Embryonic facial prominence (tissue), 1 donor: ENCODE measurements at regions not wholly inside any gene's neighbourhood (a gene's known extent, or its start where the extent isn't known, plus 50 kb on each side); places are given as distances from the start of the nearest gene placed in this dataset.
"Not testable (repeated sequence)": the region's sequence is repeated elsewhere in the genome, so short reads cannot be mapped to it uniquely, and the experiment has no call there.

Experiments used
- DNase-seq: peaks from one replicate; pipeline ENCODE4 v3.0.0-alpha.2; 2016; ENCODE audit errors: extremely low spot score

DNA sequence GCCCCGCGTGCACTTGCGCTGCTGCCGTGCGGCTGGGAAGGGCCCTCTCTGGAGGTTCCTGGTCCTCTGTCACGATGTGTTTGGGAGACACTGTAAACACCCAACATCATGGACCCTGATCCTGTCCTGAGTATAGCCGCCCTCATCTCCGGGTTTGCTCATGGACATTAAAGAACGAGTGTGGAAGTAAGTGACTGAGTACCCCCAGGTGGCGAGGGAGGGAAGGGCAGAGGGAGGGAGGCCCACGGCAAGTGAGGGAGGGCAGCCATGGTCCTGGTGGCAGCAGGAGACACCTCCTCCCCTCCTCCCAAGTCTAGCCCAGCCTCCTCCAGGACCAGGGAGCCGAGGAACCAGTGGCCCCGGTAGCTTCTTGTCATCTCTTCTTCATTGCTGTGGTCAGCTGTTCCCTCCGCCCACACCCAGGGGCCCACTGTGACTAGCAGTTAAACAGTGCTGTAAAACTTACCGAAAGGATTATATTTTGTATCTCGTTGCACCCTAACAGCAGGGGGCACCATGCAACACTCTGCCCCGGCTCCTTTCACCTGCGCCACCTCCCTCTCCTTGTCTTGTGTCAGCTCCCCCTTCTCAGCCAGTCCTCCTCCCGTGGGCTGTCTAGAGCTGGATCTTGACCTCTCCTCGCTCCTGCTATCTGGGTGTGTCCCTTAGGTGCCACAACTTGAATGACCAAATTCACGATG, 566.5 kb upstream of the B3GAT1 start:
- no peak for DNase-seq

DNA sequence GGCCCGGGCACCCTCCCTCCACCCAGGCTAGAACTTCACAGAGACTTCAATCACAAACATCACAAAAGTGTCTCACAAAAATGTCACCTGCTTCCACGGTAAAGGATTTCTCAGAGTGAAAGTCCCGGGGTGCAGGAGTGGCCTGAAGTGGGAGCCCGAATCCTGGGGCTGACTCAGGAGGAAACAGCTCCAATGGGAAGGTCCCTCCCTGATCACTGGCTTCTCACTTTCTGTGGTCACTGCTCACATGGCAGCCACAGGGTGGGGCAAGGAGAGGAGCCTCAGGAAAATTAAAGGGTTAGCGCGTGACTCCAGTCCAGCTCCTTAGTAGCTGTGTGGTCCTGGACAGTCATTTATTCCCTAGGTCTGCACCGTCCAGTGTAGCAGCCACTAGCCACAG, 564.5 kb upstream of the B3GAT1 start:
- no peak for DNase-seq

DNA sequence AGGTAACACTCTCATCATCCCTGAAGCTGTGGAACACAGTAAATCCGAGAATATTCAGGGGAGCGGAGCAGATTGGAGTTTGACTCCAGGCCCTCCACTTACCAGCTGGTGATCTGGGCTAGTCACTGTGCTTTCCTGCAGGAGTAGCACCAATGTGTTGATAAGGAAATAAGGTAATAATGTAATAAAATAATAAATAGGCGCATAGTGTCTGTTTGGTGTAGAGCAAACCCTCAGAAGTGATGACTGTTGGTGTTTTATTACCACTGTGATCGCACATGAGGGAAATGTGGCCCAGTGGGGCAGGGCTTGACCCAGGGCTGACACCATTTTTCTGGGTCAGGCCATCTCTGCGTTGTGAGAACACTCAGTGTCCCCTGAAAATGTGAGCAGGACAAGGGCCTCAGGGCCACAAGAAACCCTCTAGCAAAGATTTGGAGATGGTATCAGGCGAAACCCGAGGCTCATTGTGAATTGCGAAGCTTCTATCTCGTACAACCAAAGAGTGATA, 563.9 kb upstream of the B3GAT1 start:
- DNase-seq, result no peak

DNA sequence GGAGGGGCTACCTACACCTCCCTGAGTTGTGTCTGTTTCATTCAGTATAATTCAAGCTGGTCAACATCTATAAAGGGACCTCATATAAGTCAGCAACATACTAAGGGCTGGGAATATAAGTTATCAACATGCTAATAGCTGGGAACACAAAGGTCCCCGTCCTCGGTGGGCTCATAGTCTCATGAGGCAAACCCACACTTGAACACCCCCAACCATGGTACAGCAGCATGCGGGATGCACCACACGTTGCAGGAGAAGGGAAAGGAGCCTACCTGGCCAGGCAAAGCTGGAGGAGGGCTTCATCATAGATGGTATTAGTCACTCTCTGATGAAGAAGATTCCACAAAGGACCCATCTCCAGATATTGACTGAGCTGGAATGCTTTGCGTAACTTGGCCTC, 561.8 kb upstream of the B3GAT1 start:
- DNase-seq, result no peak

DNA sequence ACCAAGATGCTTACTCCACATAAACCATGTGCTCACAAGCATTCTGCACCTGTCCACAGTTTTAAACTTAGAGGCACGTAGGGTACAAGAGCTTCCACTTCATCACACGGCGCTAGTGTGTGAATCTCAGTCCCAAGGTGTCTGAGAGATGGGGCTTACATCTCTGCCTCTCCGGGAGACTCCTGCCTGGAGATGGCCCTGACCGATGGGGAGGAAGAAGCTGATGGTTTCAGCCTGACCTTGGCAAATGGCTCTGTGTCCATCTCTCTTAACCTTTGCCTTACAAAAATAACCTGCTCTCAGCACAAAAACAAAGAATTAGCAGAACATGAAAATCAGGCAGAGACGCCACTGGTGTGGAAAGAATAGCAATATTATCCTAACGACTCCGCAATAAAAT, 559.3 kb upstream of the B3GAT1 start:
- DNase-seq, result no peak

DNA sequence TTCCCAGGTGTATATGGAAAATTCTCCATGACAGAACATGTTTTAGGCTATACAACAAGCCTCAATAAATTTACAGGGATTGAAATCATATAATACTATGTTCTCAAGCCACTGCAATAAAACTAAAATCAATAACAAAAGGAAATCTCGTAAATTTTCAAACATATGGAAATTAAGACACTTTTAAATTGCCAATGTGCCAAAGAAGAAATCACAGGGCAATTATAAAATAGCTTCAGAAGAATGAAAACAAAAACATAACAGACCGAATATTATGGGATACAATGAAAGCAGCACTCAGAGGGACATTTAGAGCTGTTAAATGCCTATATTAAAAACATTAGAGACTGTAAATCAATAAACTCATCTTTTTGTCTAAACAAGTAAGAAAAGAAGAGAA, 555.7 kb upstream of the B3GAT1 start:
- DNase-seq, result no peak

DNA sequence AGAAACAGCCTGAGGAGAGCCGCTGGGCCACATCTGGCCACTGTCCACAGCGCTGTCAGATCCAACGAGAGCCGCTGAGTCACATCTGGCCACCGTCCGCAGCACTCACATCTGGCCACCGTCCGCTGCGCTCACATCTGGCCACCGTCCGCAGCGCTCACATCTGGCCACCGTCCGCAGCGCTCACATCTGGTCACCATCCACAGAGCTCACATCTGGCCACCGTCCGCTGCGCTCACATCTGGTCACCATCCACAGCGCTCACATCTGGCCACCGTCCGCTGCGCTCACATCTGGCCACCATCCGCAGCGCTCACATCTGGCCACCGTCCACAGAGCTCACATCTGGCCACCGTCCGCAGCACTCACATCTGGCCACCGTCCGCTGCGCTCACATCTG, 549.3 kb upstream of the B3GAT1 start:
- not testable (repeated sequence) for DNase-seq

DNA sequence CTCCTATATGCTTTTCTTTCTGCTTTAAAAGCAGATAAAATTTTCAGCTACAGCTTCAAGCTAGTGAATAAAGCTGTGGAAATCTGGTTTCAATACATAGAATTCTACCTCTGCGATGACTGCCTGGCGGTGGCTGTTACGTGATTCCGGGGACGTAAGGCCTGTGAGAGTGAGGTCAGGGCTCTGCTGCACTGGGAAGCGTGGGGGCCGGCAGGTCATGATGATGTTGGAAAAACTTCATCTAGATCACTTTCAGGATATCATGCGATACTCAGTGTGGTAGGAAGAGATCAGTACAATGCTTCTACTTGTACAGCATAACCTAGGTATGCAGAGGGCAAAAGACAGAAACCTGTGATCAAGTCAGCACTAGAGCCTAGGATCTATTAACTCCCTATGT, 546.8 kb upstream of the B3GAT1 start:
- no peak for DNase-seq

DNA sequence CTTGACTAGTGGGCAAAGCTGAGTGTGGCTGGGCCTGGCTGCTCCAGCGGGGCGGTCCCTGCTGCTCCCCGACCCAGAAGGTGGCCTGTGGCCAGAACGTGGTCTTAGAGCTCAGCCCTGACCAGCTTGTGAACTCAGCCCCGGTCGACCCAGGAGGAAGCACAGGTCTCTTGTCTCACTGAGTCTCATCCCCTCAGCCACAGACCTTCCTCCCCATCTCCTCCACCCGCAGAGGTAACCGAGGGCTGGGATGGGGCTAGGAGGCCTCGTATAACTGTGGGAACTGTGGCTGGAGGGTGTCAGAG, 546.2 kb upstream of the B3GAT1 start:
- DNase-seq, result no peak

DNA sequence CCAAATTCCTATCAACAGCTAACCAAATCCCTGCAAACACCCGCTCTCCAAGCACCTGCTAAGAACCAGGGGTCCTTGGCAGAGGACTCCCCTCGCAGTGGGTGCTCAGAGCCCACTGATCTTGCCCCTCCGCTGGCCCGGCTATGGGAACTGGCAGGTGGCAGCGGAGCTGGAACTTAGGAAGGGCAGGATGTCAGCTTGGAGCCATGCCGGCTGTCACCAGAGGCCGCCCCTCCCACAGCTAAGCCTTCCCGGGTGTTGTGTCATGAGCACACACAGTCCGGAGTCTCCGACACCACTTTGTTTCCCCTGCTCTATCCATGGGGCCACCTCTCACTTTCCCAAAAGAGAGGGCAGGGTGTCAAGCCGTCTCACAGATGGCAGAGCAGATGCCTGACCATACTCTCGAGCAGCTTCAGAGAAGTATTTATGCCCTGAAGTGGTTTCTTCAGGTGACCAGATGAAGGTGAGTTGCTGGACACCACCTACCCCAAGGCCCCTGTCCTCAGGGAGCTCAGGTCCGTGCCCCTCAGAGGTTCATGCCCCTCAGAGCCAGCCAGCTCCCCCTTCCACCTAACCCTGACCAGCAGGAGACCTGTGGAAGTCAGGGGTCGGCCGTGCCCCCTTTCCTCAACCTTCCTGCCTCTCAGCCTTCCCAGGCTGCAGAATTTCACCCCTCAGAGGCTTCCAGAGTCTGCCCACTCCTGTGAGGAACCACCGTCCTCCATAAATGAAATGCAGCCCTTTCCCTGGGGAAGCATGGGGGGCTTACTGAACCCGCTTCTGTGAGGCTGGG, 545.7 kb upstream of the B3GAT1 start:
- no peak for DNase-seq

DNA sequence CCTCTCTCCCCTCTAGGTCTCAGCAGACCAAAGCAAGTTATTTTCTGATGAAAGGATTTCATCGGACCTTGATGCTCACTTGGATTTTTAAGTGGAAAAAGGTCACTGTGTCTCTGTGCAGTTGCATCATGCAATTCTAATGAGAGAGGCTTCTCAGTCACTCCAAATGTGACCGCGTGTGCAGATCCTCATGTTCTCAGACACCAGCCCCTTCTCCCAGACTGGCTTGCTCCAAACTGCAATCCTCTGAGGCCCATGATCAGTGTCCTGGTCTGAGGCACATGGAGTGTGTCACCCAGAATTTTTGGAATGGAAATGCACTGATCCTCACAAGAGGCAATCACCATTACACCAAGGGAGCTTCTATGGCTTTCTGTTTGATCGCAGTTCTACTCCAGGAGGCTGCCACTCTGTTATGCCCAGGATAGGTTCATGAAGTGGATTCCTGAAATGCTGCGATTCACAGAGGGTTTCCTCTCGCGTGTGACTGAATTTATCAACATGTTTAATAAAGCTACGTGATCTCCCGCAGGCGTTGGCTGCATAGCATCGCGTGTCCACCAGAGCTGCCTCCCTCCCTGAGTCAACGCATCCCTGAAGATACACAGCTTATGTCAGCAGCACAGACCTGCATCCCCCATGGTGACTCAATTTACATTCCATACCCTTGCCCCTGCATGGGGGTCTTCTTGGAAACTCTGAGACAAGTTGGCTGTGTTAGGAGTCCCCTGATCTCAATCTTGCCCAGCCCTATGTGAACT, 544.6 kb upstream of the B3GAT1 start:
- no peak for DNase-seq

DNA sequence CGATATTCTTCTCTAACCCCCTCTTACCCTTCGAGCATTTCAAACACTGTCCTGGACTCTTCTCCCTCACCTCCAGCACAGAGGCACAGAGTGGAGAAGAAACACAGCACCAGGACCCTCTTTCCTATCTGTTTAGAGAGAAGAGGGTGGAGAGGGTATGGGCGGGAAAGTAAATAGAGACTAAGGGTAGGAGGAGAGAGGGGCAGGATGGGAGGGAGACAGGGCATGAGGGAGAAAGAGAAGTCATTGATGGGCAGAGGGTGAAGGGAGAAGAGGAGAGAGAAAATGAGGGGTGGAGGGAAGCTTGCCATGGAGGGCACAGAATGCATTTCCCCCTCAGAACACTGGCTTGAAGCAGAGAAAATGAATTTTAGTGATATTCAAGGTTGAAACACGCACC, 543.9 kb upstream of the B3GAT1 start:
- not testable (repeated sequence) for DNase-seq

DNA sequence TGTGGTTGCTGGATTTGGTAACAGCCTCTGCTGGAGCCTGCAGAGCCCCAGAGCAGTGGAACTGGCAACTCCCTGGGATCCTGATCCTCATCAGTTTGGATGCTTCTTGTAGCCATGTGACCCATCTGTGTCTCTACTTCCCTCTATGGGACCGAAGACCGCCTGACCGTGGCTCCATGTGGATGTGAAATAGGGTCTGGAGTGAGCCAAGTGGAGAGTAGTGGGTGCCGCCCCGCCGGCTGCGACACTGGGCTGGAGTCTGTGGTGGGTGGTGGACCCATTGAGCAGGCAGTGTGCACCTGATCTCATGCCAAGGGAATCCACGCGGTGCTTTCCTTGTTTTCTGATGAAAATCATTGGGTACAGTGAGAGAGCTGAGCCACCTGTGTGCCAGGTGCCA, 543.2 kb upstream of the B3GAT1 start:
- no peak for DNase-seq

DNA sequence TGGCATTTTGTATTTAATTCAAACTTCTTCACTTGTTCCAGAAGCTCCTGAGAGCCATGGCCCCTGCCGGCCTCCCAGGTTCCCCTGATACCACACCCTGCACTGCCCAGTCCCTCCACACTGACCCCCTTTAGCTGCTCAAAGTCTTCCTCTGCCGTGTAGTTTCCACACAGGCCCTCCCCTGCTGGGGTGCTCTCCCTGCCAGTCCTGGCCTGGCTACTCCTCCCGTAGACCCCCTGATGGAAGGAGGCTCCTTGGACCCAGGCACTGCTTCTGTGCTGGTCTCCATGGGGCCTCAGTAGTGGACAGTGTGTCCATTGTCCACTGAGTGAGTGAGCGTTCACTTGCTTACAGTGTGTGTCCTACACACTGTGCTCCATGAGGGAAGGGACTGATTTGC, 542.4 kb upstream of the B3GAT1 start:
- not testable (repeated sequence) for DNase-seq

DNA sequence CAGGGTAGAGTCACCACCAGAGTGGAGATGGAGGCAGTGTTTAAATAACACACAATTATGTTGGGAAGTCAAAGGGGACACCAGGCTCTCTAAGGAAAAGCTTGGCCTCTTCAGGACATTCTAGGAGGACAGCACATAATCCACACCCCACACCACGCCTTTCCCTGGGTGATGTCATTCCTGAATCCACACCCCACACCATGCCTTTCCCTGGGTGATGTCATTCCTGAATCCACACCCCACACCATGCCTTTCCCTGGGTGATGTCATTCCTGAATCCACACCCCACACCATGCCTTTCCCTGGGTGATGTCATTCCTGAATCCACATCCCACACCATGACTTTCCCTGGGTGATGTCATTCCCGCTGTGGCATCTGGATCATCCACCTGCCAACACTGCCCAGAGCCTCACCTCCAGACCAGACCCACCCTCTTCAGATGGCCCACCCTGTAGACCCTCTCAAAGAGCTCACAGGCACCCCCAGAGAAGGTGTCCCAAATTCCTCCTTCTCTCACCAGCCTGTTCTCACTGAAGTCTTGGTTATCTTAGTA, 541.5 kb upstream of the B3GAT1 start:
- DNase-seq, result not testable (repeated sequence)

DNA sequence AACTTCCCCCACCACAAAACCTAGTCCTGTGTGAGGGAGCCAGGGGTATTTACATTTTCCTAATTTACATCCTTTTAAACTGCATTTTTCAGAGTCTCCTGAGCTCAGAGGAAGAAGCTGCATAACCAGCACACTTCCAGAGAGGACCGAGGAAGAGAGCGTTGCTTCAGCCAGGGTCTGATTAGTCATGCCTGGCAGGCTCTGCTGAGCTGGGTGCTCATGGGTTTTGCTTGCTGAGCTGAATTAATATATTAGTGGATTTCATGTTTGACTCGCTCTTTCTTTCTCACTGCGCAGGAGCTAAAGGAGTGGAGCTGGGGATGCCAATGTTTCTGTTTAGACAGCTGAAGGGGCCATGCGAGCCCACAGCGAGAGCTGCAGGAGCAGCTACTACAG, 539.3 kb upstream of the B3GAT1 start:
- no peak for DNase-seq

DNA sequence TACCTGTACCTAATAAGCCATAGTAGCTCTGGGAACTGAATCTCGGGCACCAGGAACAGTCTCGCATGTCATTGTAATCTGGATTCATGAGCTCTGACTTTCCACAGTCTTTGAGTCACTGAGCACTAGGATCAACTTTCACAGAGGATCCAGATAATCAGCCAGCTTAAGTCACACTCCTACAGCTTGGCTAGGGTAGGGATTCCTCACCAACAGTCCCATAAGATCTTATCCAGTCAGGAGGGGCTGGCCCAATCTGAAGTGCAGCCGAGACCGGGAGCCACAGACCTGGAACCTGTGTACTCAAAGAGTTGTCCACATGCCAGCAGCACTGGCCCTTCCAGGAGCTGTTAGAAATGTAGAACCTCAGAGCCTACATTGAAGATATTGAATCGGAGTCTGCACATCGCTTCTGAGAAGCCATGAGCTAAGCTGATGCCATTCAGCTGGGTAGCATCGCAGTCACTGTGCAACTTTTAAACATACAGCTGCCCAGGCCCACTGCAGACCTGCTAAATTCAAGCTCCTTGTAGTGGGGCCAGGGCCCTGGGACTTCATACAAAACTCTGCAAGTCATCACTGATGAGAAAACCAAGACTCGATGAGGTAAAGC, 538.8 kb upstream of the B3GAT1 start:
- DNase-seq, result no peak

DNA sequence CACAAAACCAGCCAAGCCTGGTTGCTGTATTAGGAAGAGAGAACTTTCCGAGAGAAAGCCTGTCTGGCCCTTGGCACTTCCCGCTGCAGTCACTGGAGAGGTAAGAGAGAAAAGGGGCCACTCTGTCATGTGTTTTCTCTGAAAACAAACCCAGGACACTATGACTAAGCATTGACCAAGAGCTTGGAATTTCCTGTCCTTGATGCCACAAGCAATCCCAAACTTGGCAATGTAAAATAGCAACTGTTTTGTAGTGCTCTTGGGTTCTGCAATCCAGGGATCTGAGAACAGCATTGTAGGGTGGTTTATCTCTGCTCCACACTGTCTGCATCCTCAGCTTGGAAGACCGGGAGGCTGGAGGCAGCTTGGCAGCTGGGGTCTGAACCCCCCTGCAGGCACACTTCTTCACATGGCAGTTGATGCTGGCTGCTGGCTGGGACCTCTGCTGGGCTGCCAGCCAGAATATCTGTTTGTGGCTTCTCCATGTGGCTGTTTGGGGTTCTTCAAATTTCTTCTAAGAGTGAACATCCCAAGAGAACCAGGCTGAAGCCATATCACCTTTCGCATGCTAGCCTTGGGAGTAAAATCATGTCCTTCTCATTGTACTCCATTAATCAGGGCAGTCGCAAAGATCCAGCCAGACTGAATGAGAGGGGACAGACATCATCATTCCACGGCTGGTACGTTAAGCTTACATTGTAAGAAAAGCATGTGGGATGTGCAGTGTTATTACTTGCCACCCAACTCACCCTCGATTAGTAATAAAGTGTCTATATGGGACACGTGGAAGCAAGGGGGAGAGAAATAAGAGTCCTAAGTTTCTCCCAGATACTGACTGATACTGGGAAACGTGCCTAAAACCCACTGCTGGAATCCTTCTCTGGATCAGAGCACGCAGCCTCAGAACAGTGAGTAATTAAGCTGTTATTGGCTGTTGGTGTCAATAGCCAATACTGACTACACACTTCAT, 537.4 kb upstream of the B3GAT1 start:
- DNase-seq, result no peak

DNA sequence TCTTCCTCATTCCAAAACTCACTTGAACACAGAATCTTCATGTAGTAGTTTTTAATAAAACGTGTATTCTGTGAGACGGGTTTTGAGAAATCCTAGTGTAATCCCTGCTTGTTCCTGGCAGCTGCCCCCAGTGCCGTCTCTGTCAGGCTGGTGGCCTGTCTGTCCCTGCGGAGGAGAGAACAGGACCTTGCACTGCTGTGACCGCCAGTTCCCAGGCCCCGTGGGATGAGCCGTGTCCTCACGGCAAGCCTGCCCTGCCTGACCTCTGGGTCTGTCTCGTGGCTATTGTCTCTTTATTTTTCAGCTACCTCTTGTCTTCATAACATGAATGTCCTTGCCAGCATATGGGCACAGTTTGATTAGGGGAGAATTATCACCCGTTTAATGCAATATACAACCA, 535.5 kb upstream of the B3GAT1 start:
- DNase-seq, result no peak

DNA sequence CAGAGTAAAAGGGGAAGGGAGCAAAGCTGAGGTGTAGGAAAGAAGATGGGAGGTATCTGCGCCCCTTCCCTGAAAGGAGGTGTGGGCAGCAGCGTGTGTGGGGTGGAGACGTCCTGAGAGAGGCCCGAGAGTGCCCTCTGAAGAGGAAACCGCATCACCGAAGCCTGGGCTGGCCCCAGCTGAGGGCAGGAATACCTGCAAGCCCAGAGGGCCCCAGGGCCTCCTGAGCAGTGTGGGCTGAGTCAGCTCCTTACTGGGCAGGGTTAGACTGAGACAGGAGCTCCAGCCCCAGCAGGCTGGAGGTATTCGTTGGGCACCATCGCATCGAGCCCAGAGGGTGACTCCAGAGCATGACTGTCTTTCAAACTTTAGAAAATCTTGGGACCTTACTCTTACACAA, 534.0 kb upstream of the B3GAT1 start:
- DNase-seq, result no peak

DNA sequence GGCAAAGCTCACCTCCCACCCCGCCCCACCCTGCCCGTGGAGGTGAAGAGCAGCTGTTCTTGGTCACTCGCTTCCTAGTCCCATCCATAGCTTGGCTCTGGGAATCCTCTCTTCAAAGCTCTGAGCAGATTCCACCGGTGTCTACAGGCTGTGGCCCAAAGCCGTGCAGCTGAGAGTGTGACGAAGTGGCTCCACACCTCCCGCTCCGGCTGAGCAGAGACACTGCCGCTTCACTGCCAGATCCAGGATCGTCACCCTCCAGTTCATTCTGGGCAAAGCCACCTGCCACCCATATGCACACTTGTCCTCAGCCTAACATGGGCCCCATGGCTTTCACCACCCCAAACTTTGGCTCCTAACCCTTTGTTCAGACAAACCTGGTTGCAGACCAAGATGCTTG, 532.9 kb upstream of the B3GAT1 start:
- no peak for DNase-seq
